CD4-positive, alpha-beta T cell treated with Interleukin-1 beta for 1 hour (primary cell): ENCODE measurements at regions not wholly inside any gene's neighbourhood (a gene's known extent, or its start where the extent isn't known, plus 50 kb on each side); places are given as distances from the start of the nearest gene placed in this dataset.
"Not testable (repeated sequence)": the region's sequence is repeated elsewhere in the genome, so short reads cannot be mapped to it uniquely, and the experiment has no call there.

Source experiments
- DNase-seq, 2 donors: peaks; one replicate each; pipeline ENCODE4 v3.0.0-alpha.2; 2020 to 2022

GRCh38 chr2:83342860-83343329 lies 1116.2 kb downstream of the SUCLG1 start:
- no peak for DNase-seq

- no peak for DNase-seq
Observed at GRCh38 chr2:83340424-83340823, 1118.7 kb downstream of the SUCLG1 start.

GRCh38 chr2:83339942-83340341 lies 1119.1 kb downstream of the SUCLG1 start:
- DNase-seq: not testable (repeated sequence)

- no peak for DNase-seq
Observed at GRCh38 chr2:83331810-83332209, 1127.3 kb downstream of the SUCLG1 start.

- DNase-seq: no peak
Observed at GRCh38 chr2:83323038-83323437, 1136.0 kb downstream of the SUCLG1 start.

GRCh38 chr2:83320053-83320452 lies 1139.0 kb downstream of the SUCLG1 start:
- no peak for DNase-seq

GRCh38 chr2:83305758-83306378 lies 1153.2 kb downstream of the SUCLG1 start:
- DNase-seq: no peak

- DNase-seq: no peak
Observed at GRCh38 chr2:83291083-83291482, 1168.0 kb downstream of the SUCLG1 start.

- DNase-seq: no peak
Observed at GRCh38 chr2:83282841-83283240, 1176.2 kb downstream of the SUCLG1 start.

GRCh38 chr2:83282043-83282795 lies 1176.9 kb downstream of the SUCLG1 start:
- DNase-seq: no peak

GRCh38 chr2:83280391-83280790 lies 1178.7 kb downstream of the SUCLG1 start:
- no peak for DNase-seq

GRCh38 chr2:83273322-83273721 lies 1185.8 kb downstream of the SUCLG1 start:
- no peak for DNase-seq

- no peak for DNase-seq
Observed at GRCh38 chr2:83261591-83262136, 1197.4 kb downstream of the SUCLG1 start.

- no peak for DNase-seq
Observed at GRCh38 chr2:83253848-83254247, 1205.2 kb downstream of the SUCLG1 start.

GRCh38 chr2:83251321-83251872 lies 1207.7 kb downstream of the SUCLG1 start:
- no peak for DNase-seq

- DNase-seq: not testable (repeated sequence)
Observed at GRCh38 chr2:83245806-83246537, 1213.1 kb downstream of the SUCLG1 start.

- no peak for DNase-seq
Observed at GRCh38 chr2:83240611-83241010, 1218.5 kb downstream of the SUCLG1 start.

GRCh38 chr2:83238111-83238510 lies 1221.0 kb downstream of the SUCLG1 start:
- DNase-seq: no peak

GRCh38 chr2:83234246-83234645 lies 1224.8 kb downstream of the SUCLG1 start:
- DNase-seq: no peak

GRCh38 chr2:83233781-83234180 lies 1225.3 kb downstream of the SUCLG1 start:
- DNase-seq: no peak

GRCh38 chr2:83233326-83233725 lies 1225.8 kb downstream of the SUCLG1 start:
- no peak for DNase-seq

GRCh38 chr2:83229443-83229842 lies 1229.6 kb downstream of the SUCLG1 start:
- DNase-seq: no peak

GRCh38 chr2:83224591-83225200 lies 1234.4 kb downstream of the SUCLG1 start:
- no peak for DNase-seq
